Neural cell (in vitro differentiated cells): ENCODE measurements at regions not wholly inside any gene's neighbourhood (a gene's known extent, or its start where the extent isn't known, plus 50 kb on each side); places are given as distances from the start of the nearest gene placed in this dataset.

Source experiments
- H2AFZ ChIP-seq: fragments of 200-600, 300-800 bp; sonication (generic), shearing (Covaris generic); 2 replicates; pipeline ENCODE4 v1.6.0; 2014; ENCODE audit warnings: low read depth, mild to moderate bottlenecking, antibody characterized with exemption, low read length, moderate library complexity
- H3F3A ChIP-seq: fragments of 200-600 bp; shearing (Covaris generic); 2 replicates; pipeline ENCODE4 v1.6.1; 2016; ENCODE audit warnings: mild to moderate bottlenecking, moderate library complexity, mixed read lengths, antibody characterized with exemption, low read length; ENCODE audit not compliant: insufficient read depth, poor library complexity, severe bottlenecking
- H3K27ac ChIP-seq: fragments of 200-600, 300-800 bp; sonication (generic), shearing (Covaris generic); 2 replicates; pipeline ENCODE4 v1.5.1; 2014; ENCODE audit warnings: mild to moderate bottlenecking, low read length, moderate library complexity
- H3K27me3 ChIP-seq: fragments of 300-800, 200-600 bp; sonication (generic), shearing (Covaris generic); 2 replicates; pipeline ENCODE4 v1.6.0; 2014; ENCODE audit warnings: mild to moderate bottlenecking, low read depth, low read length, moderate library complexity; ENCODE audit not compliant: insufficient read depth
- H3K36me3 ChIP-seq: fragments of 300-800, 200-600 bp; sonication (generic), shearing (Covaris generic); 2 replicates; pipeline ENCODE4 v1.5.1; 2014; ENCODE audit warnings: mild to moderate bottlenecking, antibody characterized with exemption, low read length, moderate library complexity; ENCODE audit not compliant: insufficient read depth
- H3K4me2 ChIP-seq: fragments of 300-800, 200-600 bp; sonication (generic), shearing (Covaris generic); 2 replicates; pipeline ENCODE4 v1.6.0; 2014; ENCODE audit warnings: mild to moderate bottlenecking, low read length
- H3K4me3 ChIP-seq: fragments of 300-800, 200-600 bp; sonication (generic), shearing (Covaris generic); 2 replicates; pipeline ENCODE4 v1.5.1; 2014; ENCODE audit warnings: mild to moderate bottlenecking, low read length, moderate library complexity
- H3K79me2 ChIP-seq: fragments of 200-600 bp; shearing (Covaris generic); replicated peaks from 2 replicates; pipeline ENCODE4 v1.6.0; 2014; ENCODE audit warnings: mild to moderate bottlenecking, low read length, moderate library complexity; ENCODE audit not compliant: insufficient read depth
- H3K9ac ChIP-seq: fragments of 300-800, 200-600 bp; sonication (generic), shearing (Covaris generic); 2 replicates; pipeline ENCODE4 v1.6.1; 2016; ENCODE audit warnings: mild to moderate bottlenecking, low read length, mixed read lengths
- H3K9me2 ChIP-seq: fragments of 200-600 bp; shearing (Covaris generic); 2 replicates; pipeline ENCODE4 v1.6.1; 2016; ENCODE audit warnings: mild to moderate bottlenecking, low read length, mixed read lengths; ENCODE audit not compliant: insufficient read depth
- H3K9me3 ChIP-seq: fragments of 200-600, 300-800 bp; sonication (generic), shearing (Covaris generic); 2 replicates; pipeline ENCODE4 v1.6.1; 2016; ENCODE audit warnings: mild to moderate bottlenecking, mixed run types, low read length, moderate library complexity, mixed read lengths
- H4K20me1 ChIP-seq: fragments of 200-600 bp; shearing (Covaris generic); 2 replicates; pipeline ENCODE4 v1.6.1; 2016; ENCODE audit warnings: mild to moderate bottlenecking, mixed run types; ENCODE audit not compliant: insufficient read depth
- EP300 ChIP-seq: fragments of 450-650 bp; conservative IDR thresholded peaks from 2 replicates; pipeline ENCODE4 v1.6.1; 2014; ENCODE audit warnings: antibody characterized with exemption, mild to moderate bottlenecking, moderate library complexity; ENCODE audit not compliant: poor library complexity, severe bottlenecking
- EZH2 ChIP-seq: fragments of 200-600, 300-800 bp; shearing (Covaris generic), sonication (generic); IDR thresholded peaks from 2 replicates; pipeline ENCODE4 v1.6.1; 2014; ENCODE audit warnings: antibody characterized with exemption, low read length, borderline replicate concordance, mild to moderate bottlenecking; ENCODE audit not compliant: insufficient read depth, poor library complexity, severe bottlenecking
- MXI1 ChIP-seq: fragments of 450-650 bp; conservative IDR thresholded peaks from 2 replicates; pipeline ENCODE4 v1.6.1; 2014; ENCODE audit warnings: antibody characterized with exemption, mild to moderate bottlenecking; ENCODE audit not compliant: poor library complexity, severe bottlenecking
- POLR2AphosphoS5 ChIP-seq: IDR thresholded peaks from 2 replicates; pipeline ENCODE4 v1.6.1; 2012
- RAD21 ChIP-seq: fragments of 450-650 bp; conservative IDR thresholded peaks from 2 replicates; pipeline ENCODE4 v1.6.1; 2014; ENCODE audit warnings: antibody characterized with exemption, mild to moderate bottlenecking, moderate library complexity
- REST ChIP-seq: IDR thresholded peaks from 2 replicates; pipeline ENCODE4 v1.6.1; 2012; ENCODE audit warnings: borderline replicate concordance
- SMC3 ChIP-seq: fragments of 450-650 bp; conservative IDR thresholded peaks from 2 replicates; pipeline ENCODE4 v1.6.1; 2014; ENCODE audit warnings: antibody characterized with exemption, mild to moderate bottlenecking, moderate library complexity; ENCODE audit not compliant: poor library complexity
- TAF1 ChIP-seq: IDR thresholded peaks from 2 replicates; pipeline ENCODE4 v1.6.1; 2012; ENCODE audit warnings: low read depth
- TF ChIP-seq, protein P1 (sequence below): fragments of 450-650 bp; IDR thresholded peaks from 2 replicates; pipeline ENCODE4 v1.5.1; 2014; ENCODE audit warnings: antibody characterized with exemption, mild to moderate bottlenecking, moderate library complexity; ENCODE audit not compliant: poor library complexity, severe bottlenecking

DNA sequence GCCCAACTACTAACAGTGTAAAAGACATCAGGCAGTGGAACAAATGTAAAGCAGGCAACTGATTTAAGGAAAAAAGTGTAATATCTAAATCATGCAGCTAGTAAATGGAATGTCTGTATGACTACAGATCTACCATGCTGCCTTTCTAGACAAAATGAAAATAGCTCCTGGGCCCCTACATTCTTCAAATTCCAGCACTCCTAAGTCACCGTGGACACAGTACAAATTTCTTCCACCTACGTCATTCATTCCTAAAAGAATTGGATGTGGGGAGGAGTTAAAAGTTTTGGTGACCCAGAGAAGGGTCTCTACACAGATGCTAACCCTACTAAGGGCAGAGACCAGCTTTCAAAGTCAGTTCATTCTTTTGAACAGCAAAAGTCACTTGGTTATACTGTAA, 137.2 kb upstream of the ARHGEF9 start:
- no peaks in the 10 kb centered on the region for H3K9me3 ChIP-seq
- H3F3A ChIP-seq = no peaks in the 10 kb centered on the region
- H3K9me2 ChIP-seq = no peaks in the 10 kb centered on the region
- TF ChIP-seq SMC3 (no peak), TAF1 (no peak), RAD21 (no peak), MXI1 (no peak), EP300 (no peak), REST (no peak), EZH2 (no peak), POLR2AphosphoS5 (no peak)
- TF ChIP-seq, protein P1, sequence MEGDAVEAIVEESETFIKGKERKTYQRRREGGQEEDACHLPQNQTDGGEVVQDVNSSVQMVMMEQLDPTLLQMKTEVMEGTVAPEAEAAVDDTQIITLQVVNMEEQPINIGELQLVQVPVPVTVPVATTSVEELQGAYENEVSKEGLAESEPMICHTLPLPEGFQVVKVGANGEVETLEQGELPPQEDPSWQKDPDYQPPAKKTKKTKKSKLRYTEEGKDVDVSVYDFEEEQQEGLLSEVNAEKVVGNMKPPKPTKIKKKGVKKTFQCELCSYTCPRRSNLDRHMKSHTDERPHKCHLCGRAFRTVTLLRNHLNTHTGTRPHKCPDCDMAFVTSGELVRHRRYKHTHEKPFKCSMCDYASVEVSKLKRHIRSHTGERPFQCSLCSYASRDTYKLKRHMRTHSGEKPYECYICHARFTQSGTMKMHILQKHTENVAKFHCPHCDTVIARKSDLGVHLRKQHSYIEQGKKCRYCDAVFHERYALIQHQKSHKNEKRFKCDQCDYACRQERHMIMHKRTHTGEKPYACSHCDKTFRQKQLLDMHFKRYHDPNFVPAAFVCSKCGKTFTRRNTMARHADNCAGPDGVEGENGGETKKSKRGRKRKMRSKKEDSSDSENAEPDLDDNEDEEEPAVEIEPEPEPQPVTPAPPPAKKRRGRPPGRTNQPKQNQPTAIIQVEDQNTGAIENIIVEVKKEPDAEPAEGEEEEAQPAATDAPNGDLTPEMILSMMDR = no peak
- no peak overlapping the region for H3K4me2 ChIP-seq
- H3K36me3 ChIP-seq = no peaks in the 10 kb centered on the region
- no peak overlapping the region for H3K4me3 ChIP-seq
- no peak overlapping the region for H2AFZ ChIP-seq
- no peak overlapping the region for H3K9ac ChIP-seq
- H3K27me3 ChIP-seq = no peaks in the 10 kb centered on the region
- H3K79me2 ChIP-seq = no peaks in the 10 kb centered on the region
- H4K20me1 ChIP-seq = no peaks in the 10 kb centered on the region
- H3K27ac ChIP-seq = no peak overlapping the region

DNA sequence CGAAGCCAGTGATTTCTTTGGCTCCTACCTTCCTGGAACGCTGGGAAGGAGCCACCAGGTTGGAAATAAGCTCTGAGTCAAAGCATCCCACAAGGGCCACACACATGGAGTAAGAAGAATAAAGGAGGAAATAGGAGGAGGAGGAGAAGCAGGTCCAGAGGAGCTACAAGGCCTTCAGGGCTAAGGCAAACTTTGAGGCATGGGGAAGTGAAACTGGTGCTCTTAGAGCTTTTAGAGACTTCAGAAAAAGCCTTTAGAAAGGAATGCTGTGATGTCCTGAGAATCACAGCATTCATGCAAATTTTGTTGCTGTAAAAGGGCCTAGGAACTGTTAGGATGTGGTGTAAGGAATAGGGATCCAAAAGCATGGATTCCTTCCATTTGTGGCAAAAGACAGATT, 135.9 kb upstream of the ARHGEF9 start:
- no peaks in the 10 kb centered on the region for H3F3A ChIP-seq
- no peak overlapping the region for H2AFZ ChIP-seq
- H3K36me3 ChIP-seq = no peaks in the 10 kb centered on the region
- no peaks in the 10 kb centered on the region for H3K9me2 ChIP-seq
- no peak overlapping the region for H3K9ac ChIP-seq
- H4K20me1 ChIP-seq = no peaks in the 10 kb centered on the region
- no peaks in the 10 kb centered on the region for H3K27me3 ChIP-seq
- no peaks in the 10 kb centered on the region for H3K79me2 ChIP-seq
- no peaks in the 10 kb centered on the region for H3K9me3 ChIP-seq
- H3K4me2 ChIP-seq = no peak overlapping the region
- TF ChIP-seq MXI1 (no peak), RAD21 (no peak)
- H3K27ac ChIP-seq = no peak overlapping the region
- no peak overlapping the region for H3K4me3 ChIP-seq

GRCh38 chrX:63919081-63919480, 134.1 kb upstream of the ARHGEF9 start:
- Histone ChIP-seq H3K4me2 (no peak overlapping the region), H3K79me2 (no peaks in the 10 kb centered on the region), H4K20me1 (no peaks in the 10 kb centered on the region), H3K27ac (no peak overlapping the region), H2AFZ (no peak overlapping the region), H3F3A (no peaks in the 10 kb centered on the region), H3K9me2 (no peaks in the 10 kb centered on the region), H3K36me3 (no peaks in the 10 kb centered on the region), H3K9ac (no peak overlapping the region), H3K4me3 (no peak overlapping the region), H3K27me3 (no peaks in the 10 kb centered on the region), H3K9me3 (no peaks in the 10 kb centered on the region)
- TF ChIP-seq, protein P1 = no peak
- TF ChIP-seq TAF1 (no peak), POLR2AphosphoS5 (no peak), RAD21 (no peak), MXI1 (no peak), SMC3 (no peak), EP300 (no peak), REST (no peak), EZH2 (no peak)
